Pancreas (tissue), 10 donors: ENCODE measurements at regions not wholly inside any gene's neighbourhood (a gene's known extent, or its start where the extent isn't known, plus 50 kb on each side); places are given as distances from the start of the nearest gene placed in this dataset.

ENCODE experiments used
- ATAC-seq, 4 donors: fragments of 200-7000 bp; cut with Tn5 transposase; one replicate each; pipeline versions ENCODE4 v1.8.0 to v1.9.1; 2020; ENCODE audit warnings: mild to moderate bottlenecking in 4 of 4, moderate library complexity in 4 of 4
- DNase-seq, 6 donors: peaks; one replicate each; pipeline ENCODE4 v3.0.0-alpha.2; 2020
- FAIRE-seq: peaks from 2 replicates; lab custom pipeline; 2012; peaks lifted over from hg19 to GRCh38; lab: Jason Lieb, UNC
- H3K27ac ChIP-seq, 4 donors: fragments of 200-600 bp; sonication (generic); 1 replicate in 3 of 4; 2 replicates in 1 of 4; pipeline versions ENCODE4 v1.5.0 to v1.8.0; 2020
- H3K27me3 ChIP-seq, 4 donors: fragments of 200-600 bp; one replicate each; pipeline ENCODE4 v1.8.0; 2021
- H3K36me3 ChIP-seq, 3 donors: fragments of 200-600 bp; sonication (generic) in 1 of 3; one replicate each; pipeline versions ENCODE4 v1.5.0 to v1.8.0; 2020 to 2021
- H3K4me1 ChIP-seq, 3 donors: fragments of 200-600 bp; one replicate each; pipeline ENCODE4 v1.8.0; 2021
- H3K4me3 ChIP-seq, 4 donors: fragments of 200-600 bp; sonication (generic) in 2 of 4; one replicate each; pipeline versions ENCODE4 v1.5.0 to v1.8.0; 2020 to 2021
- H3K9me3 ChIP-seq, 4 donors: fragments of 200-600 bp; one replicate each; pipeline ENCODE4 v1.8.0; 2021
- WGBS, 2 donors: extraction: QIAGEN DNeasy Blood & Tissue Kit; methylation state at CpG; one replicate each; pipeline ENCODE4 v1.1.7; 2013; 5-methylcytosine and 5-hydroxymethylcytosine counted together
- intact Hi-C, 3 donors: fragments of 100-400 bp; cut with DNase I; formaldehyde crosslinking; loops; one replicate each; pipeline versions ENCODE4 v1.11.1 to v1.14.2; 2022
- TF ChIP-seq, protein P1 (sequence below), 4 donors: fragments of 200-600 bp; sonication (generic) in 3 of 4; IDR thresholded peaks; one replicate each; pipeline versions ENCODE4 v1.5.0 to v1.8.0; 2021; ENCODE audit warnings: antibody characterized with exemption in 4 of 4
- donor health status: healthy with polysubstance abuse.
- donor health status: DM: no; HTN: no; CAD: no; lungs with moderate emphysema.
- donor health status: DM: no; HTN: no; CAD: no.
- donor health status: control.
- donor health status: control.
- donor health status: Bipolar disorder and iron deficiency.
- donor health status: DM: yes; HTN: yes; CAD: no.
- donor health status: DM: no; HTN: no; CAD: no.
- donor health status: DM: no; HTN: no; CAD: no.
- donor health status: DM: yes; HTN: yes; CAD: no.

GRCh38 chr11:98036810-98037209 is 983.9 kb upstream of the CNTN5 start:
- Histone ChIP-seq H3K36me3 (no peaks in the 10 kb centered on the region), H3K4me1 (no peaks in the 10 kb centered on the region), H3K27ac (no peak overlapping the region), H3K27me3 (no peaks in the 10 kb centered on the region), H3K9me3 (no peaks in the 10 kb centered on the region), H3K4me3 (no peak overlapping the region)
- ATAC-seq (no peak), DNase-seq (no peak), FAIRE-seq (no peak)
- intact Hi-C loops: no loop called here
- WGBS, 2 donors: 63 to 78% methylated on average over 5 of the region's 5 CpGs
- TF ChIP-seq, protein P1, sequence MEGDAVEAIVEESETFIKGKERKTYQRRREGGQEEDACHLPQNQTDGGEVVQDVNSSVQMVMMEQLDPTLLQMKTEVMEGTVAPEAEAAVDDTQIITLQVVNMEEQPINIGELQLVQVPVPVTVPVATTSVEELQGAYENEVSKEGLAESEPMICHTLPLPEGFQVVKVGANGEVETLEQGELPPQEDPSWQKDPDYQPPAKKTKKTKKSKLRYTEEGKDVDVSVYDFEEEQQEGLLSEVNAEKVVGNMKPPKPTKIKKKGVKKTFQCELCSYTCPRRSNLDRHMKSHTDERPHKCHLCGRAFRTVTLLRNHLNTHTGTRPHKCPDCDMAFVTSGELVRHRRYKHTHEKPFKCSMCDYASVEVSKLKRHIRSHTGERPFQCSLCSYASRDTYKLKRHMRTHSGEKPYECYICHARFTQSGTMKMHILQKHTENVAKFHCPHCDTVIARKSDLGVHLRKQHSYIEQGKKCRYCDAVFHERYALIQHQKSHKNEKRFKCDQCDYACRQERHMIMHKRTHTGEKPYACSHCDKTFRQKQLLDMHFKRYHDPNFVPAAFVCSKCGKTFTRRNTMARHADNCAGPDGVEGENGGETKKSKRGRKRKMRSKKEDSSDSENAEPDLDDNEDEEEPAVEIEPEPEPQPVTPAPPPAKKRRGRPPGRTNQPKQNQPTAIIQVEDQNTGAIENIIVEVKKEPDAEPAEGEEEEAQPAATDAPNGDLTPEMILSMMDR (IDR thresholded peaks at IDR 0.05): no peak

GRCh38 chr11:98040061-98040808 is 980.5 kb upstream of the CNTN5 start:
- ATAC-seq: no peak
- no peak for FAIRE-seq
- intact Hi-C loops: no loop called here
- Histone ChIP-seq H3K36me3 (no peaks in the 10 kb centered on the region), H3K27ac (no peak overlapping the region), H3K27me3 (no peaks in the 10 kb centered on the region), H3K9me3 (no peaks in the 10 kb centered on the region), H3K4me3 (no peak overlapping the region), H3K4me1 (no peaks in the 10 kb centered on the region)
- TF ChIP-seq, protein P1 (IDR thresholded peaks at IDR 0.05): no peak
- 72 to 84% methylated on average over 4 of the region's 4 CpGs for WGBS, 2 donors
- no peak for DNase-seq

GRCh38 chr11:98047647-98048046 is 973.1 kb upstream of the CNTN5 start:
- Histone ChIP-seq H3K27ac (no peak overlapping the region), H3K36me3 (no peaks in the 10 kb centered on the region), H3K27me3 (no peaks in the 10 kb centered on the region), H3K4me1 (no peaks in the 10 kb centered on the region), H3K4me3 (no peak overlapping the region), H3K9me3 (no peaks in the 10 kb centered on the region)
- no peak for DNase-seq
- TF ChIP-seq, protein P1 (IDR thresholded peaks at IDR 0.05): no peak
- no peak for FAIRE-seq
- 55% methylated on average over 3 of the region's 3 CpGs for WGBS, 2 donors
- ATAC-seq: no peak
- intact Hi-C loops: no loop called here

DNA sequence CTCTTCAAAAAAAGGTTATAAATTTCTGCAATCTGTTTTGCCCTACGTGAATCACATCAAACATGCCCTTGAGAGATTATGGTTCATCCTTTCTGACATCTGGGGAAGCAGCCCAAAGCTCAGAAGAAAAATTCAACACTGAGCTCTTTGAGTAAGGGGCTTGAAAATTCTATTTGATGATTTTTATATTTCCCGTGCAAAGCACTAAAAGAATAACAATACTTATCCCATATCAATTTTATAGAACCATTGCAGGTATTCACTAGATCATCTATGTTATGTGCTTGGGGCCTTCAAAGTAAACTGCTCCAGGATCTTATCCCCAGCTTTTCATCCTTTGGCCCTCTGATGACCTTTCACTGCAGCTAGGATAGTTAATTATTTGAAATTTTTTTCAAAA is 966.9 kb upstream of the CNTN5 start:
- H3K4me1 ChIP-seq: no peaks in the 10 kb centered on the region
- H3K4me3 ChIP-seq: no peak overlapping the region
- intact Hi-C loops: no loop called here
- FAIRE-seq (no peak), DNase-seq (no peak), ATAC-seq (no peak)
- no peak overlapping the region for H3K27ac ChIP-seq
- H3K9me3 ChIP-seq: no peaks in the 10 kb centered on the region
- no peaks in the 10 kb centered on the region for H3K27me3 ChIP-seq
- TF ChIP-seq, protein P1 (IDR thresholded peaks at IDR 0.05): no peak
- whole genome bisulfite sequencing, 2 donors: 46 to 69% methylated on average over 2 of the region's 2 CpGs
- H3K36me3 ChIP-seq: no peaks in the 10 kb centered on the region

GRCh38 chr11:98056945-98057344 is 963.8 kb upstream of the CNTN5 start:
- DNase-seq: no peak
- no peak for ATAC-seq
- 17% methylated on average over 1 of the region's 1 CpG for WGBS, 2 donors
- TF ChIP-seq, protein P1 (IDR thresholded peaks at IDR 0.05): no peak
- Histone ChIP-seq H3K9me3 (no peaks in the 10 kb centered on the region), H3K4me1 (no peaks in the 10 kb centered on the region), H3K27ac (no peak overlapping the region), H3K4me3 (no peak overlapping the region), H3K27me3 (no peaks in the 10 kb centered on the region), H3K36me3 (no peaks in the 10 kb centered on the region)
- intact Hi-C loops: no loop called here
- no peak for FAIRE-seq
